ENCODE measurements at regions not wholly inside any gene's neighbourhood (a gene's known extent, or its start where the extent isn't known, plus 50 kb on each side); places are given as distances from the start of the nearest gene placed in this dataset.

- no peak overlapping the region for H3K4me3 Mint-ChIP-seq
- peaks cover 40% of the 10 kb centered on the region for H3K4me1 Mint-ChIP-seq
- no peaks in the 10 kb centered on the region for H3K9me3 Mint-ChIP-seq
- H3K27ac Mint-ChIP-seq, result no peak overlapping the region
- no peak for DNase-seq
- no peak for TF ChIP-seq CTCF (IDR thresholded peaks at IDR 0.05)
- H3K27me3 Mint-ChIP-seq (ENCODE audit: low read depth, poor library complexity), result peaks cover 13% of the 10 kb centered on the region
- no peaks in the 10 kb centered on the region for H3K36me3 Mint-ChIP-seq (ENCODE audit: low read depth)
Observed at GRCh38 chr4:83860200-83860599, 324.3 kb downstream of the GPAT3 start.

- Mint-ChIP-seq H3K4me3 (no peak overlapping the region), H3K9me3 (no peaks in the 10 kb centered on the region), H3K36me3 (ENCODE audit: low read depth) (no peaks in the 10 kb centered on the region), H3K27ac (no peak overlapping the region), H3K4me1 (peaks cover 22% of the 10 kb centered on the region), H3K27me3 (ENCODE audit: low read depth, poor library complexity) (peaks cover under 1% of the 10 kb centered on the region)
- DNase-seq, result no peak
- TF ChIP-seq CTCF (IDR thresholded peaks at IDR 0.05), result no peak
Observed at GRCh38 chr4:83858131-83858530, 322.2 kb downstream of the GPAT3 start.

GRCh38 chr4:83855044-83855443 is 319.1 kb downstream of the GPAT3 start:
- Mint-ChIP-seq H3K27me3 (ENCODE audit: low read depth, poor library complexity) (peaks cover 7% of the 10 kb centered on the region), H3K9me3 (no peaks in the 10 kb centered on the region), H3K4me3 (no peak overlapping the region), H3K4me1 (peaks cover 34% of the 10 kb centered on the region), H3K27ac (no peak overlapping the region), H3K36me3 (ENCODE audit: low read depth) (no peaks in the 10 kb centered on the region)
- no peak for TF ChIP-seq CTCF (IDR thresholded peaks at IDR 0.05)
- DNase-seq, result no peak

- H3K27me3 Mint-ChIP-seq (ENCODE audit: low read depth, poor library complexity), result peaks cover 7% of the 10 kb centered on the region
- TF ChIP-seq CTCF (IDR thresholded peaks at IDR 0.05), result no peak
- H3K4me3 Mint-ChIP-seq, result no peak overlapping the region
- DNase-seq, result no peak
- H3K27ac Mint-ChIP-seq, result no peak overlapping the region
- H3K9me3 Mint-ChIP-seq, result no peaks in the 10 kb centered on the region
- H3K4me1 Mint-ChIP-seq, result peaks cover 19% of the 10 kb centered on the region
- H3K36me3 Mint-ChIP-seq (ENCODE audit: low read depth), result no peaks in the 10 kb centered on the region
Observed at GRCh38 chr4:83852085-83852451, 316.2 kb downstream of the GPAT3 start.

GRCh38 chr4:83851261-83852084 is 315.6 kb downstream of the GPAT3 start:
- no peak overlapping the region for H3K27ac Mint-ChIP-seq
- no peaks in the 10 kb centered on the region for H3K36me3 Mint-ChIP-seq (ENCODE audit: low read depth)
- peaks cover 7% of the 10 kb centered on the region for H3K27me3 Mint-ChIP-seq (ENCODE audit: low read depth, poor library complexity)
- no peak overlapping the region for H3K4me3 Mint-ChIP-seq
- TF ChIP-seq CTCF (IDR thresholded peaks at IDR 0.05), result no peak
- peaks cover 13% of the 10 kb centered on the region for H3K4me1 Mint-ChIP-seq
- H3K9me3 Mint-ChIP-seq, result no peaks in the 10 kb centered on the region
- DNase-seq, result no peak

GRCh38 chr4:83850435-83850834 is 314.5 kb downstream of the GPAT3 start:
- no peak for DNase-seq
- no peak overlapping the region for H3K27ac Mint-ChIP-seq
- no peak for TF ChIP-seq CTCF (IDR thresholded peaks at IDR 0.05)
- peaks cover 7% of the 10 kb centered on the region for H3K27me3 Mint-ChIP-seq (ENCODE audit: low read depth, poor library complexity)
- peaks cover 11% of the 10 kb centered on the region for H3K4me1 Mint-ChIP-seq
- no peak overlapping the region for H3K4me3 Mint-ChIP-seq
- no peaks in the 10 kb centered on the region for H3K9me3 Mint-ChIP-seq
- no peaks in the 10 kb centered on the region for H3K36me3 Mint-ChIP-seq (ENCODE audit: low read depth)
